GM12892 (cell line): ENCODE measurements at regions not wholly inside any gene's neighbourhood (a gene's known extent, or its start where the extent isn't known, plus 50 kb on each side); places are given as distances from the start of the nearest gene placed in this dataset.

Experiments
- DNase-seq: peaks from one replicate; pipeline ENCODE4 v3.0.0; 2011; ENCODE audit not compliant: insufficient read length
- FAIRE-seq: peaks from 2 replicates; lab custom pipeline; 2011; peaks lifted over from hg19 to GRCh38; lab: Jason Lieb, UNC
- POLR2A ChIP-seq: IDR thresholded peaks from 2 replicates; pipeline ENCODE4 v1.6.1; 2011; ENCODE audit warnings: low read depth, low read length, control low read depth
- POLR2AphosphoS5 ChIP-seq: IDR thresholded peaks from 2 replicates; pipeline ENCODE4 v1.6.1; 2011; ENCODE audit warnings: low read depth, low read length, control low read depth
- TAF1 ChIP-seq: IDR thresholded peaks from 2 replicates; pipeline ENCODE4 v1.6.1; 2011; ENCODE audit warnings: low read depth, mild to moderate bottlenecking, control low read depth, low read length, borderline replicate concordance

DNA sequence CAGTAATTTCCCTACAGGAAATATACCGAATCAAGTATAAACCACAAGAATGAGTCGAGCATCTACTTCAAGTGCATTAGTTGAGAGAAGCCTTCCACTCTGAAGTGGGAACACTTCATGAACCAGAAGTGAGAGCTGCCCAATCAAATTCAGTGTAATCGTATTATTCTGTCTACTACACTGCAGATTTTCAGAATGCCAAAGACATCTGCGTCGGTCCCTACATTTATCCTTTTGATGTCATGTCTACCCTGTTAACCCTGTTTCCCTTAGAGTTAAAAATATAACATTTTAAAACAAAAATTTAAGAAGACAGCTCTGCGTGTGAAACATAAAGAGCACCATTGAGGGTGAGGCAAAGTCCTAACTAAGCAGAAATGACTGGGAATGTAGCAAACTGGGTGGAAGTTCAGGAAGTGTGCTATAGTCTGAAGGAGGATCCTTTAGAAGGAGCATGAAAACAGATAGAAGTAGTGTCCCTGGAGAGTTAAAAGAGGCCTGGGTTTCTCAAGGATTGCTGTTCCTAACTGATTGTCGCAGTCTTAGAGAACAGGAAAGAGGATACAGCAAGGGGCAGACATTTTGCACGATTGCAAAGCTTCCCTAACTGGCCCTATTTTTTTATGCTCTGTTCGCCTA is 291.2 kb downstream of the PTPRC start:
- FAIRE-seq (peak; percentile 85), DNase-seq (no peak)
- TF ChIP-seq TAF1 = no peak
- no peak for TF ChIP-seq POLR2A
- no peak for TF ChIP-seq POLR2AphosphoS5

DNA sequence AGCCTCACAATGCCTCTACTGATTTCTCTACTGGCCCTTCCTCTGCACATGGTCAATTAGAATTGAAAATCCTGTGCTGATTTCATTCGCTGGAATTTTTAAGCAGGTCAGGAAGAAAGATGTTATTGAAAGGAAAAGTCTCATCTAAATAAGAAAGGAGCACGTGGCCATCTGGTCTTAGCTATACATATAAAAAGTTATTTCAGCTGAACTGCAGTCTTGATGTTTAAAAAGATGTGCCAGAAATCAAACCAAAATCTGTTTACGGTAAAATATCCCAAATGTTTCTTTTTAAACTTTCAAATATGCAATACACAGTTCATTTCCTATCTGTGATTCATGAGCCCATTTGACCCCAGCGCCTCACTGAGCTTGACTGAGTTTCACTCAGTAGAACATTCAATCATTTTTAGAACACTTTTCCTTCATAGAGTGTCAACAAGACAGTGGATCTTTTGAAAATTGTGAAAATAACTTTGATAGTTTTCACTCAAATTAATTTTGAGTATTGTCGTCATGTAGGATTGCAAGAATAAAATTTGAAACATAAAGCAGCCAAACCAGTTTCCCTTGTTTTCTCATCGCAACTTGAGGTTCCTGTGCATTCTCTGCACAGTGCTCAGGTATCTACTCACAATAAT is 293.6 kb downstream of the PTPRC start:
- DNase-seq = no peak
- FAIRE-seq = no peak
- TF ChIP-seq TAF1 (no peak), POLR2A (no peak), POLR2AphosphoS5 (no peak)

DNA sequence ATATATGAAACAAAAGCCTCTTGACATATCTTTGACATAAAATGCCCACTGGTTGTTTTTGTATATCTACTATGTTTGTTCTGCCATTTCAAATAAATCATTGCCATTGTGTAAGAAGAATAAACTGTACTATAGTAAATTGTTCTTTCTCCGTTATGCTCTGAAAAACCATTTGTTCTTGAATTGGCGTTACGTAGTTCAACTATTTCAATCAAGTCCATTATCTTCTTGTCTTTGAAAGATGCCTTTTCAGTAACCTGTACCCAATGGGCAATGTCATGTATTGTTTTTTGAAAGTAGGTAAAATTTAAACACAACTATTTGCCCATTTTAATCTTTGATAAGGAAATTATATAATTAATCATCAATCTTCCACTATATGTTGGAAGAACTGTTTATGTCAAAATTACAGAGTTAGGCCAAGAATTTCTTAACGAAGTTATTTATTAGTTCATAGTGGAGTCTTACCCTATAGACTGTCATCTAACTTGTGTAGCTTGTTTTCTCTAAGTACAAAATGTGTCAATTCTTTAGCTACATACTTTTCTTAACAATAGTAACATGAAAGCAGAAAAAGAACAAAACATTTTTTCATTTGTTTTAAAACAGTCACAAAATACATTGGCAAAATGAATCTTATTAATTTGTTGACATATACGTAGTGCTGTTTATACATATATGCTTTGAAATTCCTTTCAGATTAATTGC is 294.8 kb downstream of the PTPRC start:
- no peak for TF ChIP-seq POLR2AphosphoS5
- TF ChIP-seq POLR2A = no peak
- no peak for TF ChIP-seq TAF1
- FAIRE-seq = no peak
- DNase-seq = no peak

DNA sequence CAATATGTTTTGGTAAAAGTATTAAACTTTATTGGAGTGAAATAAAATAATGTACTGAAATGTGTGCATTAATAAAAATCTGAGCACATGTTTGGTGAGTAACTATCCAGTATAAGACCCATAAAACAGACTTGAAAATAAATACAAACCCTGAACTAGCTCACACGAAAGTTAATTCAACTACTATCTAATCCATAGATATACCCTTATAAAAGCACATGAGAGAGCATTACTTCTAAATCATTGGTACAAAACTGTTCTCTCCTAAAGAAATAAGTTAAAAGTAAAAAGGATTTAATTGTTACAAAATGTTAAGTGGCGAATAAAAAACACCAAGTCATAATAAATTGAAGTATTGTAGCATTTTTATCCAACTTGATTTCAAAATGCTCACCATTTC is 295.6 kb downstream of the PTPRC start:
- FAIRE-seq = no peak

DNA sequence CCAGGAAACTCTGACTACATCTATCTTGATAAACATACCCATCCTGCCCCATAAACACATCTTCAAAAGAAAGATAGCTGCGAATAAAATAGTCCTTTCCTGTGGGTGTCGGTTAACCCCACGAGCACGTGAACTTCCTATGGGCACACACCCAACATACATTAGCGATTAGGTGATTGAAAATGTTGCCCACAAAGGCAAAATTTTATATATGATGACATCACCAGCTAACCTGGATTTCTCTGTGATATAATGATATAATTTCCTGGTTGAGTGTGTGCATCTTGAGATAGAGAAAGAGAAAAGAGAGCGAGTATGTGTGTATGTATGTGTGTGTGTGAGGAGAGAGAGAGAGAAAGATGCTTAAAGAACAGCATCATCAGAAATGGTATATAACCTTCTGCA is 296.1 kb downstream of the PTPRC start:
- FAIRE-seq (peak; percentile 60), DNase-seq (no peak)
- TF ChIP-seq POLR2A = no peak
- no peak for TF ChIP-seq TAF1
- no peak for TF ChIP-seq POLR2AphosphoS5

More for the DNA sequence above, 295.6 kb downstream of the PTPRC start:
- DNase-seq = no peak
- TF ChIP-seq TAF1 = no peak
- no peak for TF ChIP-seq POLR2AphosphoS5
- TF ChIP-seq POLR2A = no peak

DNA sequence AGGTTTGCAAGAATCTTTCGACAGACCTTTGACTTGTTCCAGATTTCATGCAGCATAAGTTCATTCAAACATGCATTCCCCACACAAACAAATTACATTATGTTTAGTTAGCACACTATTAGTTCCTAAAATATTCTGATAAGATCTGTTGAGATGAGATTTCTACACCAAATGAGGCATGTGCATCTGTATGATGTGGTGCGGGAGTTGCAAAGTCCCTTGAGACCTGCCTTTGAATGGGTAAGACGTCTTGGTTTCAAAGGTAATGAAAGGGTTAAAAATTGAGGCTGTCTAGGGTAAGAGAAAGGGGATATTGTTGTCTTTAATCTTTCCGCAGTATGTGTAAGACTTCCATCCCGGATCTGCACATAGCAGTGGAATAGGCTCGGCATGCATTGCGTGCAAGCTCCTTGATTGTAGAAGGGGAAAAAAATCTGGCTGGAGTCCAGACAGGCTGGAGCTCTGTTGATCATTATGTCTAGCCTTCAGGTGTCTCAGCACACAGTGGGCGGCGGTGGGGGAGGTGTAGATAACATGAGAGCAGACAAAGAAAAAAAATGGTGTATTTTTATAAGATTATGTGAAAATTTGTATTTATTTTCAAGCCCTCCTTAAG is 296.6 kb downstream of the PTPRC start:
- FAIRE-seq (peak; percentile 84), DNase-seq (no peak)

DNA sequence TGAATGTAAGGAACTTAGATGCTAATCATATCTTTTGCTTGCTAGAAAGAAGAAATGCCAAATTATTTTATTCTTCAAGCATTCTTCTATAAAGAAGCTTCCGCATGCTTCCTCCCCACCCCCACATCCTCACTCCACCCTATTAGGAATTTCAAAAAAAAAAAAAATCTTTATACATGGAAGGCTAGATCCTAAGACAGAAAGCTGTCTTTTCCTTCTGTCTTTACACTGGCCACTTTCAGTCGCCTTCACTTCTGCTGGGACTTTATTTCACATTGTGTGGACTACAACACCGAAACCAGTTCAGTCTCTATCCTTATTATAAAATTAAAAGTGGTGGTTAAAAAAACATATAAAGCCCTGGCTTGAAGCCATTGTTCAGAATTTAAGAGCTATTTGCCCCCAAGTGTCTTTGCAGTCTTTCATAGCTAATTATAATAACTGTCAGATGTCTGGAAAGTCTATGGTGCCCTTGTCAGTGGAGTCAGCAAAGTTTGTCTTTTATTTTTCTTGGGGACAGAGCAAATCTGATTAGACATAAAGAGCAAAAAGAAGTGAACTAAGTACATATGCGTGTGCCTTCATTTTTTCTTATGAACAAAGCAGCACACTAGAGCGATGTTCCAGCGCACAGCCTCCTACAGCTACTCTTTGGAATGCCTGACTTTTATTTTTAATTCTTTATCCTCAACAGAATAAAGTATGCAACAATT is 297.7 kb downstream of the PTPRC start:
- TF ChIP-seq POLR2A (no peak), TAF1 (no peak), POLR2AphosphoS5 (no peak)

More for the DNA sequence above, 296.6 kb downstream of the PTPRC start:
- TF ChIP-seq TAF1 (no peak), POLR2A (no peak), POLR2AphosphoS5 (no peak)

DNA sequence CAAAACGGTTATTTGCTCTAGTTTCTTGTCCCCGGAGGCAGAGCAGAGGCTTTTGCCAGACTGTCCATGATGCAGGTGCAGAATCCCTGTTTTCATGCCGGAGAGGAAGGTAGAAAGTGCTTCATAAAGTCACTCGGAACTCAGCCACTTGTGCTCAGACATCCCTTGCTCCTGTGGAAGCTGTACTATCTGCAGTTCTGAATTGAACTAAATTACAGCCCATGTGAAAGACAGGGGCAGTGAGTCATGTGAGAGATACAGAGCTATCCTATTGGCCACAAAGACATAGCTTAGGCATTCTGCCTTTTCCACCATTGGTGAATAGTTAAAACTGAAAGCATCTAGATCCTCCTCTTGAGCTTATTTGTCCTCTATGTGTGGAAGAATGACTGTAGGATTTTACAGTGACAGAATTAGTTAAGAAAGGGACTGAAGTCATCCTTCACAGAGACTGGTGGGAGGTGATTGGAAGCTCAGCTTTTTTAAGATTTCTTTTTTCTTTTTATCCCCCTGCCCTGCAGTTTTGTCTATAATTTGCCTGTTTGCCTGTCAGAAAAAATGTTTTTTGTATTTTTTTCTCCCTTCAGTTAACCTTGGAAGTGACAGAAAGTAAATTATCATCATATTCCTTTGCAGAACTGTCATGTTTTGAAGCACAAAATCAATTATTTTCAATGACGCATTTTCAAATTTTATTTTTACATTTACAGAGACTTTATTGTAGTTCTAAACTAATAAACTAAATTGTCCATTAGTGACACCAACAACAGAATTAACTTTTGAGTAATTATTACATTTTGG is 298.6 kb downstream of the PTPRC start:
- peak; percentile 94 for FAIRE-seq

More for the DNA sequence above, 297.7 kb downstream of the PTPRC start:
- FAIRE-seq (no peak), DNase-seq (no peak)

DNA sequence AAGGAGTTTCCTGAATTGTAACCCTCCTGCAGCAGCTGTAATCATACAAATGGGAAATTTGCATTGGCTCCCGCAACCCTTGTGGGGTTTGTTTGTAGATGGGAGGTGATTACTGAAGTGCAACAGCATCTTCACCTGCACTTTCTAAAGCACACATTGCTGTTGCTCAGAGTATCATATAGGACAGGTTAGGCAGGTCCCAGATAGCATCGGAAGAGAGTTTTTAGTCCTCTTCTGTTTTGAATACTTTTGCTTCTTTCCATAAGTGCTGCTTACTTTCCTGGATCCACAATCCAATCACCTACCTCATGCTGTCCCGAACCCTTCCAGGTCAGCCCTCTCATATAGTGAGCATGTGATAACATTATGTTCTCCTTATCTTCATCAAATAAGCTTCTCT is 300.4 kb downstream of the PTPRC start:
- no peak for FAIRE-seq
- no peak for DNase-seq
- no peak for TF ChIP-seq POLR2A
- TF ChIP-seq TAF1 = no peak
- no peak for TF ChIP-seq POLR2AphosphoS5

More for the DNA sequence above, 298.6 kb downstream of the PTPRC start:
- TF ChIP-seq TAF1 (peak; percentile 43; the same call in 1 of the 2 replicates), POLR2AphosphoS5 (peak; percentile 82), POLR2A (peak; percentile 77)
- DNase-seq = peak; percentile 19

DNA sequence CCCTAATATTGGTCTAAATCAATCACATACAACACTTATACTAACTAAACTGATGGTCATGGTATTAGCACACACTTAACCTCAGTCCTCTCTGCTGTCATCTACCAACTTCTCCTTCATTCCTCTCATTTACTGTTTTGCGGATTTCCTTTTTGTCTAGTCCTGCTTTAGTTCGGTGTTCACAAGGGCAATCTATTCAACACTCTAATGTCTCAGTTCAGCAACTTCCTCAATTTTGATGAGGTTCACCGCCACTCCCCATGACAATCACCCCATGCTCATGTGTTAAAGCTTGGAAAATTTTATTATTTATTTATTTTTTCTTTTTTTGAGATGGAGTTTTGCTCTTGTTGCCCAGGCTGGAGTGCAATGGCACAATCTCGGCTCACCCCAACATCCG is 301.1 kb downstream of the PTPRC start:
- TF ChIP-seq POLR2AphosphoS5 = no peak
- no peak for TF ChIP-seq TAF1
- TF ChIP-seq POLR2A = no peak
- no peak for DNase-seq
- FAIRE-seq = peak; percentile 53
